ENCODE measurements at regions not wholly inside any gene's neighbourhood (a gene's known extent, or its start where the extent isn't known, plus 50 kb on each side); places are given as distances from the start of the nearest gene placed in this dataset.

DNA sequence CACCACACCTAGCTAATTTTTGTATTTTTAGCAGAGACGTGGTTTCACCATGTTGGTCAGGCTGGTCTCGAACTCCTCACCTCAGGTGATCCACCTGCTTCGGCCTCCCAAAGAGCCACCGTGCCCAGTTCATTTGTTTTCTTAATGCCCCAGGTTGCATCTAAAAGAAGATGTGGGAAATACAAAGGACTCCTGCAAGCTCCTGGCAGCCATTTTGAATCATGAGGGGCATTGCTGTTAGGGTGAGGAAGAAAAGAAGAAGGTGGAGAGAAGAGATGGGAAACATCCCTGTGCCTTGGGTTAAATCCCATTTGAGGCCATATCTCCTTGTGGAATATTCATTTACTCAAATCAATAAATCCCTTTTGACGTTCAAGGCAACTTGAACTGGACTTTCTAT is 365.3 kb upstream of the ERCC4 start:
- no peak overlapping the region for H3K27ac ChIP-seq
- no peaks in the 10 kb centered on the region for H3K27me3 ChIP-seq
- intact Hi-C loops (cut with DNase I; ENCODE audit: low total_unique reads) = no loop called here
- DNase-seq = no peak
- TF ChIP-seq, protein P1, sequence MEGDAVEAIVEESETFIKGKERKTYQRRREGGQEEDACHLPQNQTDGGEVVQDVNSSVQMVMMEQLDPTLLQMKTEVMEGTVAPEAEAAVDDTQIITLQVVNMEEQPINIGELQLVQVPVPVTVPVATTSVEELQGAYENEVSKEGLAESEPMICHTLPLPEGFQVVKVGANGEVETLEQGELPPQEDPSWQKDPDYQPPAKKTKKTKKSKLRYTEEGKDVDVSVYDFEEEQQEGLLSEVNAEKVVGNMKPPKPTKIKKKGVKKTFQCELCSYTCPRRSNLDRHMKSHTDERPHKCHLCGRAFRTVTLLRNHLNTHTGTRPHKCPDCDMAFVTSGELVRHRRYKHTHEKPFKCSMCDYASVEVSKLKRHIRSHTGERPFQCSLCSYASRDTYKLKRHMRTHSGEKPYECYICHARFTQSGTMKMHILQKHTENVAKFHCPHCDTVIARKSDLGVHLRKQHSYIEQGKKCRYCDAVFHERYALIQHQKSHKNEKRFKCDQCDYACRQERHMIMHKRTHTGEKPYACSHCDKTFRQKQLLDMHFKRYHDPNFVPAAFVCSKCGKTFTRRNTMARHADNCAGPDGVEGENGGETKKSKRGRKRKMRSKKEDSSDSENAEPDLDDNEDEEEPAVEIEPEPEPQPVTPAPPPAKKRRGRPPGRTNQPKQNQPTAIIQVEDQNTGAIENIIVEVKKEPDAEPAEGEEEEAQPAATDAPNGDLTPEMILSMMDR (IDR thresholded peaks at IDR 0.05) = no peak
- no peak for TF ChIP-seq POLR2A (IDR thresholded peaks at IDR 0.05)
- no peaks in the 10 kb centered on the region for H3K4me1 ChIP-seq
- H3K4me3 ChIP-seq = no peak overlapping the region
- no peaks in the 10 kb centered on the region for H3K9me3 ChIP-seq
- no peaks in the 10 kb centered on the region for H3K36me3 ChIP-seq

GRCh38 chr16:13557418-13557817 is 362.5 kb upstream of the ERCC4 start:
- H3K4me1 ChIP-seq = no peaks in the 10 kb centered on the region
- H3K4me3 ChIP-seq = no peak overlapping the region
- intact Hi-C loops (cut with DNase I; ENCODE audit: low total_unique reads) = no loop called here
- H3K27ac ChIP-seq = no peak overlapping the region
- H3K27me3 ChIP-seq = no peaks in the 10 kb centered on the region
- no peaks in the 10 kb centered on the region for H3K36me3 ChIP-seq
- DNase-seq = no peak
- TF ChIP-seq, protein P1 (IDR thresholded peaks at IDR 0.05) = no peak
- no peak for TF ChIP-seq POLR2A (IDR thresholded peaks at IDR 0.05)
- H3K9me3 ChIP-seq = no peaks in the 10 kb centered on the region

GRCh38 chr16:13558752-13559151 is 361.2 kb upstream of the ERCC4 start:
- intact Hi-C loops (cut with DNase I; ENCODE audit: low total_unique reads) = no loop called here
- no peaks in the 10 kb centered on the region for H3K9me3 ChIP-seq
- no peak overlapping the region for H3K27ac ChIP-seq
- DNase-seq = no peak
- no peaks in the 10 kb centered on the region for H3K36me3 ChIP-seq
- no peaks in the 10 kb centered on the region for H3K4me1 ChIP-seq
- no peaks in the 10 kb centered on the region for H3K27me3 ChIP-seq
- TF ChIP-seq, protein P1 (IDR thresholded peaks at IDR 0.05) = no peak
- TF ChIP-seq POLR2A (IDR thresholded peaks at IDR 0.05) = no peak
- no peak overlapping the region for H3K4me3 ChIP-seq

GRCh38 chr16:13559624-13560023 is 360.3 kb upstream of the ERCC4 start:
- H3K27me3 ChIP-seq = no peaks in the 10 kb centered on the region
- H3K4me3 ChIP-seq = no peak overlapping the region
- H3K4me1 ChIP-seq = no peaks in the 10 kb centered on the region
- DNase-seq = no peak
- no peaks in the 10 kb centered on the region for H3K36me3 ChIP-seq
- TF ChIP-seq, protein P1 (IDR thresholded peaks at IDR 0.05) = no peak
- no peak for TF ChIP-seq POLR2A (IDR thresholded peaks at IDR 0.05)
- H3K27ac ChIP-seq = no peak overlapping the region
- no peaks in the 10 kb centered on the region for H3K9me3 ChIP-seq
- intact Hi-C loops (cut with DNase I; ENCODE audit: low total_unique reads) = no loop called here

GRCh38 chr16:13560151-13560550 is 359.8 kb upstream of the ERCC4 start:
- no peak overlapping the region for H3K4me3 ChIP-seq
- H3K27me3 ChIP-seq = no peaks in the 10 kb centered on the region
- H3K36me3 ChIP-seq = no peaks in the 10 kb centered on the region
- no peaks in the 10 kb centered on the region for H3K4me1 ChIP-seq
- TF ChIP-seq POLR2A (IDR thresholded peaks at IDR 0.05) = no peak
- TF ChIP-seq, protein P1 (IDR thresholded peaks at IDR 0.05) = no peak
- intact Hi-C loops (cut with DNase I; ENCODE audit: low total_unique reads) = no loop called here
- no peak for DNase-seq
- H3K27ac ChIP-seq = no peak overlapping the region
- no peaks in the 10 kb centered on the region for H3K9me3 ChIP-seq
